Stimulated activated CD8-positive, alpha-beta memory T cell treated with anti-CD3 and anti-CD28 coated beads, Interleukin-7, amount 100 ng/mL, for 1 hour (primary cell): ENCODE measurements at regions not wholly inside any gene's neighbourhood (a gene's known extent, or its start where the extent isn't known, plus 50 kb on each side); places are given as distances from the start of the nearest gene placed in this dataset.
A peak's percentile ranks its signal among the peaks of the same experiment; 100 is the strongest.
"Not testable (repeated sequence)": the region's sequence is repeated elsewhere in the genome, so short reads cannot be mapped to it uniquely, and the experiment has no call there.

Experiments used
- DNase-seq, 2 donors: peaks; one replicate each; pipeline ENCODE4 v3.0.0-alpha.2; 2020; ENCODE audit warnings: low read depth in 2 of 2

- DNase-seq: no peak
Measured at GRCh38 chr12:11978726-11979384, 91.9 kb upstream of the BCL2L14 start.

GRCh38 chr12:11980115-11980514 lies 90.6 kb upstream of the BCL2L14 start:
- no peak for DNase-seq

- peak in 1 of 2 donors; percentile 3 for DNase-seq
Measured at GRCh38 chr12:11981121-11981733, 89.5 kb upstream of the BCL2L14 start.

- no peak for DNase-seq
Measured at GRCh38 chr12:11984417-11984816, 86.3 kb upstream of the BCL2L14 start.

- no peak for DNase-seq
Measured at GRCh38 chr12:11986165-11986564, 84.6 kb upstream of the BCL2L14 start.

GRCh38 chr12:11987901-11988300 lies 82.8 kb upstream of the BCL2L14 start:
- DNase-seq: no peak

- DNase-seq: no peak
Measured at GRCh38 chr12:11991604-11992003, 79.1 kb upstream of the BCL2L14 start.

- DNase-seq: no peak
Measured at GRCh38 chr12:11992515-11992914, 78.2 kb upstream of the BCL2L14 start.

- DNase-seq: not testable (repeated sequence)
Measured at GRCh38 chr12:11998307-11998943, 72.3 kb upstream of the BCL2L14 start.

GRCh38 chr12:11998944-11999315 lies 71.8 kb upstream of the BCL2L14 start:
- no peak for DNase-seq

- no peak for DNase-seq
Measured at GRCh38 chr12:12003609-12004008, 67.1 kb upstream of the BCL2L14 start.

- DNase-seq: no peak
Measured at GRCh38 chr12:12004524-12004923, 66.2 kb upstream of the BCL2L14 start.

GRCh38 chr12:12007001-12007712 lies 63.6 kb upstream of the BCL2L14 start:
- DNase-seq: peak in 1 of 2 donors; percentile 19

GRCh38 chr12:12007713-12008231 lies 63.0 kb upstream of the BCL2L14 start:
- no peak for DNase-seq

GRCh38 chr12:12008232-12008850 lies 62.4 kb upstream of the BCL2L14 start:
- no peak for DNase-seq

GRCh38 chr12:12008931-12009611 lies 61.7 kb upstream of the BCL2L14 start:
- peak in 1 of 2 donors; percentile 21 for DNase-seq

GRCh38 chr12:12009749-12010276 lies 60.9 kb upstream of the BCL2L14 start:
- not testable (repeated sequence) for DNase-seq

- peak in 1 of 2 donors; percentile 27 for DNase-seq
Measured at GRCh38 chr12:12010277-12011039, 60.3 kb upstream of the BCL2L14 start.

GRCh38 chr12:12011880-12012260 lies 58.9 kb upstream of the BCL2L14 start:
- DNase-seq: no peak

GRCh38 chr12:12015073-12015685 lies 55.6 kb upstream of the BCL2L14 start:
- no peak for DNase-seq
